Adrenal gland (tissue), 5 donors: ENCODE measurements at regions not wholly inside any gene's neighbourhood (a gene's known extent, or its start where the extent isn't known, plus 50 kb on each side); places are given as distances from the start of the nearest gene placed in this dataset.

Experiments used
- CTCF ChIP-seq, 6 experiments: fragments of 450-650 bp in 4 of 6; fragments of 200-600 bp in 2 of 6; sonication (generic) in 1 of 6; IDR thresholded peaks; 1 replicate in 5 of 6; 2 replicates in 1 of 6; pipeline versions ENCODE4 v1.5.1 to v1.8.0; 2016 to 2021; ENCODE audit warnings: antibody characterized with exemption in 6 of 6, mild to moderate bottlenecking in 2 of 6, moderate library complexity in 1 of 6
- POLR2A ChIP-seq, 2 donors: fragments of 450-650 bp; IDR thresholded peaks; one replicate each; pipeline ENCODE4 v1.6.1; 2017; ENCODE audit warnings: antibody characterized with exemption in 2 of 2, mild to moderate bottlenecking in 2 of 2, moderate library complexity in 1 of 2
- donor health status: DM: no; HTN: no; CAD: no.

- TF ChIP-seq POLR2A (IDR thresholded peaks at IDR 0.05) (no peak), CTCF (IDR thresholded peaks at IDR 0.05) (no peak)
Observed at GRCh38 chrX:112266136-112266535, 183.6 kb upstream of the TRPC5 start.
